Liver (tissue), 8 donors: ENCODE measurements at regions not wholly inside any gene's neighbourhood (a gene's known extent, or its start where the extent isn't known, plus 50 kb on each side); places are given as distances from the start of the nearest gene placed in this dataset.

ENCODE experiments used
- DNase-seq: peaks from one replicate; pipeline ENCODE4 v3.0.0-alpha.2; 2017; ENCODE audit warnings: low spot score
- H3K27ac ChIP-seq, 2 donors: one replicate each; pipeline ENCODE4 v1.7.0; 2013; ENCODE audit warnings: inconsistent platforms in 2 of 2, low read length in 2 of 2, control low read depth in 1 of 2, low read depth in 1 of 2, mild to moderate bottlenecking in 1 of 2
- H3K27me3 ChIP-seq, 4 donors: one replicate each; pipeline versions ENCODE4 v1.6.1 to v1.7.0; 2013; ENCODE audit warnings: low read length in 3 of 4, inconsistent platforms in 1 of 4, mild to moderate bottlenecking in 1 of 4, moderate library complexity in 1 of 4; ENCODE audit not compliant: control insufficient read depth in 4 of 4, insufficient read depth in 4 of 4
- H3K36me3 ChIP-seq, 4 donors: one replicate each; pipeline versions ENCODE4 v1.6.1 to v1.7.0; 2013; ENCODE audit warnings: low read length in 3 of 4, mild to moderate bottlenecking in 3 of 4, low read depth in 1 of 4, moderate library complexity in 1 of 4; ENCODE audit not compliant: control insufficient read depth in 4 of 4, insufficient read depth in 3 of 4
- H3K4me1 ChIP-seq, 4 donors: one replicate each; pipeline versions ENCODE4 v1.6.1 to v1.7.0; 2013; ENCODE audit warnings: low read length in 3 of 4, mild to moderate bottlenecking in 3 of 4, moderate library complexity in 1 of 4; ENCODE audit not compliant: control insufficient read depth in 4 of 4, insufficient read depth in 4 of 4
- H3K4me3 ChIP-seq, 3 donors: one replicate each; pipeline versions ENCODE4 v1.6.1 to v1.7.0; 2013; ENCODE audit warnings: low read length in 3 of 3, control low read depth in 1 of 3, low read depth in 1 of 3, mild to moderate bottlenecking in 1 of 3
- H3K9ac ChIP-seq, 2 donors: one replicate each; pipeline ENCODE4 v1.7.0; 2013; ENCODE audit warnings: low read length in 2 of 2, mild to moderate bottlenecking in 2 of 2, moderate library complexity in 2 of 2, control low read depth in 1 of 2, low read depth in 1 of 2
- H3K9me3 ChIP-seq, 4 donors: one replicate each; pipeline versions ENCODE4 v1.6.1 to v1.7.0; 2013; ENCODE audit warnings: low read length in 3 of 4; ENCODE audit not compliant: control insufficient read depth in 4 of 4
- ATF3 ChIP-seq: IDR thresholded peaks from 2 replicates; pipeline ENCODE4 v1.6.1; 2016; ENCODE audit warnings: antibody characterized with exemption
- CTCF ChIP-seq: fragments of 150-350 bp; IDR thresholded peaks from 2 replicates; pipeline ENCODE4 v1.5.1; 2017; ENCODE audit warnings: improper control_type of control experiment, low read depth, low read length; ENCODE audit not compliant: missing input control
- EGR1 ChIP-seq, 2 donors: IDR thresholded peaks; 2 replicates each; pipeline ENCODE4 v1.6.1; 2016 to 2018; ENCODE audit warnings: antibody characterized with exemption in 2 of 2, low read depth in 2 of 2
- FOXA1 ChIP-seq: IDR thresholded peaks from 2 replicates; pipeline ENCODE4 v1.6.1; 2016; ENCODE audit warnings: antibody characterized with exemption
- FOXA2 ChIP-seq: IDR thresholded peaks from 2 replicates; pipeline ENCODE4 v1.6.1; 2016; ENCODE audit warnings: antibody characterized with exemption
- GABPA ChIP-seq, 2 donors: IDR thresholded peaks in 1 of 2; conservative IDR thresholded peaks in 1 of 2; 2 replicates each; pipeline ENCODE4 v1.6.1; 2016; ENCODE audit warnings: antibody characterized with exemption in 2 of 2, mild to moderate bottlenecking in 1 of 2, moderate library complexity in 1 of 2
- HNF4A ChIP-seq, 2 donors: conservative IDR thresholded peaks; 2 replicates each; pipeline ENCODE4 v1.6.1; 2016; ENCODE audit warnings: antibody characterized with exemption in 2 of 2, mild to moderate bottlenecking in 2 of 2
- HNF4G ChIP-seq: IDR thresholded peaks from 2 replicates; pipeline ENCODE4 v1.6.1; 2016; ENCODE audit warnings: antibody characterized with exemption
- JUND ChIP-seq, 2 donors: IDR thresholded peaks; 2 replicates each; pipeline ENCODE4 v1.6.1; 2016; ENCODE audit warnings: antibody characterized with exemption in 2 of 2
- MAX ChIP-seq: IDR thresholded peaks from 2 replicates; pipeline ENCODE4 v1.6.1; 2016; ENCODE audit warnings: antibody characterized with exemption
- NR2F2 ChIP-seq: IDR thresholded peaks from 2 replicates; pipeline ENCODE4 v1.6.1; 2016; ENCODE audit warnings: antibody characterized with exemption
- RAD21 ChIP-seq, 2 donors: IDR thresholded peaks; 2 replicates each; pipeline ENCODE4 v1.6.1; 2016; ENCODE audit warnings: antibody characterized with exemption in 2 of 2, mild to moderate bottlenecking in 2 of 2
- REST ChIP-seq: IDR thresholded peaks from 2 replicates; pipeline ENCODE4 v1.6.1; 2016; ENCODE audit warnings: antibody characterized with exemption, mild to moderate bottlenecking
- RXRA ChIP-seq, 2 donors: IDR thresholded peaks; 2 replicates each; pipeline ENCODE4 v1.6.1; 2017 to 2018; ENCODE audit warnings: antibody characterized with exemption in 2 of 2, mild to moderate bottlenecking in 1 of 2
- SP1 ChIP-seq: IDR thresholded peaks from 2 replicates; pipeline ENCODE4 v1.6.1; 2018; ENCODE audit warnings: antibody characterized with exemption, mild to moderate bottlenecking
- TAF1 ChIP-seq: conservative IDR thresholded peaks from 2 replicates; pipeline ENCODE4 v1.6.1; 2016; ENCODE audit warnings: antibody characterized with exemption, mild to moderate bottlenecking
- YY1 ChIP-seq: IDR thresholded peaks from 2 replicates; pipeline ENCODE4 v1.6.1; 2016; ENCODE audit warnings: antibody characterized with exemption, mild to moderate bottlenecking
- ZBTB33 ChIP-seq: IDR thresholded peaks from 2 replicates; pipeline ENCODE4 v1.6.1; 2016; ENCODE audit warnings: antibody characterized with exemption
- WGBS: extraction: QIAGEN DNeasy Blood & Tissue Kit; methylation state at CpG from one replicate; pipeline ENCODE4 v1.1.7; 2013; 5-methylcytosine and 5-hydroxymethylcytosine counted together
- donor health status: healthy.
- donor health status: healthy.
- donor health status: healthy.
- donor health status: healthy.
- donor health status: healthy.

DNA sequence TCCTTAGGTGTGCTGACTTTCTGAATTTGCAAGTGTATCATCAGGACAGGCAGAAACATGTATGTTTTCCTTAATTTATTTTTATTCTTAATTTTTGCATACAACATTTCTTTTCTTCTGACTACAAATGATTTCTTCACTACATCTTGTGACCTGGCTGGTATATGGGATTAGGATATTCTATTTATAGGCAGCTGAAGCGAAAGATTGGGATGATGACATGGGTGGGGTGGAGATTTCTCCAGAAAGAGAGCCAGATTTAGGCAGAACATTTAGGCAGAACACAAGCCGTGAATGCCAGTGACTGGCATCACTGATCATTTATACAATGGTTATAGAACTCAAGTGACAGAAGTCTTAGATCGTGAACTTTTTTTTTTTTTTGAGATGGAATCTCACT is 256.7 kb downstream of the KLF6 start:
- TF ChIP-seq ATF3: no peak
- TF ChIP-seq FOXA2: no peak
- TF ChIP-seq HNF4G: no peak
- TF ChIP-seq ZBTB33: no peak
- TF ChIP-seq RAD21 (IDR thresholded peaks at IDR 0.05): no peak
- TF ChIP-seq MAX: no peak
- no peak for TF ChIP-seq YY1
- no peak for TF ChIP-seq TAF1
- TF ChIP-seq SP1: no peak
- no peak for TF ChIP-seq EGR1 (IDR thresholded peaks at IDR 0.05; ENCODE audit: low read depth in 2 of 2)
- TF ChIP-seq NR2F2: no peak
- TF ChIP-seq GABPA (IDR thresholded peaks at IDR 0.05 in 1 of 2, conservative IDR thresholded peaks at IDR 0.05 in 1 of 2): no peak
- Histone ChIP-seq H3K4me3 (no peak overlapping the region), H3K9ac (no peak overlapping the region), H3K27me3 (peaks cover 0 to 4% (median 0%) of the 10 kb centered on the region in 4 donors), H3K4me1 (no peaks in the 10 kb centered on the region), H3K36me3 (no peaks in the 10 kb centered on the region), H3K27ac (no peak overlapping the region), H3K9me3 (no peaks in the 10 kb centered on the region)
- whole genome bisulfite sequencing: 87% methylated on average over 3 of the region's 3 CpGs
- DNase-seq: no peak

GRCh38 chr10:3527869-3528268 is 257.1 kb downstream of the KLF6 start:
- Histone ChIP-seq H3K9me3 (no peaks in the 10 kb centered on the region), H3K4me3 (no peak overlapping the region), H3K27ac (no peak overlapping the region), H3K4me1 (no peaks in the 10 kb centered on the region), H3K27me3 (peaks cover 0 to 4% (median 0%) of the 10 kb centered on the region in 4 donors), H3K36me3 (no peaks in the 10 kb centered on the region), H3K9ac (no peak overlapping the region)
- no peak for TF ChIP-seq ATF3
- no peak for TF ChIP-seq CTCF
- no peak for TF ChIP-seq RAD21 (IDR thresholded peaks at IDR 0.05)
- TF ChIP-seq HNF4A (conservative IDR thresholded peaks at IDR 0.05): no peak
- TF ChIP-seq TAF1: no peak
- no peak for TF ChIP-seq REST
- no peak for TF ChIP-seq FOXA1
- TF ChIP-seq RXRA (IDR thresholded peaks at IDR 0.05): no peak
- TF ChIP-seq EGR1 (IDR thresholded peaks at IDR 0.05; ENCODE audit: low read depth in 2 of 2): no peak
- no peak for TF ChIP-seq GABPA (IDR thresholded peaks at IDR 0.05 in 1 of 2, conservative IDR thresholded peaks at IDR 0.05 in 1 of 2)
- no peak for TF ChIP-seq FOXA2
- TF ChIP-seq MAX: no peak
- TF ChIP-seq ZBTB33: no peak
- no peak for TF ChIP-seq SP1
- no peak for TF ChIP-seq NR2F2
- TF ChIP-seq YY1: no peak
- TF ChIP-seq JUND (IDR thresholded peaks at IDR 0.05): no peak
- no peak for TF ChIP-seq HNF4G
- DNase-seq: no peak
- WGBS: 83% methylated on average over 5 of the region's 5 CpGs
